Epithelial cell of esophagus (primary cell): ENCODE measurements at regions not wholly inside any gene's neighbourhood (a gene's known extent, or its start where the extent isn't known, plus 50 kb on each side); places are given as distances from the start of the nearest gene placed in this dataset.

Source experiments
- DNase-seq: peaks from one replicate; pipeline ENCODE4 v3.0.0; 2010; ENCODE audit warnings: low read depth
- H3K4me3 ChIP-seq: 2 replicates; pipeline ENCODE4 v1.5.1; 2011; ENCODE audit warnings: mild to moderate bottlenecking, low read length, control low read depth
- CTCF ChIP-seq: IDR thresholded peaks from 2 replicates; pipeline ENCODE4 v1.5.1; 2011; ENCODE audit warnings: low read depth, mild to moderate bottlenecking, low read length, control low read depth, inconsistent platforms; ENCODE audit not compliant: insufficient read depth; ENCODE audit errors: missing control alignments

GRCh38 chr1:58409336-58409735 is 137.2 kb downstream of the OMA1 start:
- H3K4me3 ChIP-seq, result no peak overlapping the region
- no peak for DNase-seq
- TF ChIP-seq CTCF, result no peak

GRCh38 chr1:58406301-58407071 is 140.0 kb downstream of the OMA1 start:
- H3K4me3 ChIP-seq, result no peak overlapping the region
- TF ChIP-seq CTCF, result no peak
- no peak for DNase-seq

GRCh38 chr1:58405660-58406059 is 140.9 kb downstream of the OMA1 start:
- no peak for DNase-seq
- no peak for TF ChIP-seq CTCF
- H3K4me3 ChIP-seq, result no peak overlapping the region

- no peak overlapping the region for H3K4me3 ChIP-seq
- no peak for DNase-seq
- no peak for TF ChIP-seq CTCF
Measured at GRCh38 chr1:58403894-58404293, 142.6 kb downstream of the OMA1 start.

- TF ChIP-seq CTCF, result no peak
- no peak for DNase-seq
- H3K4me3 ChIP-seq, result no peak overlapping the region
Measured at GRCh38 chr1:58402444-58402843, 144.1 kb downstream of the OMA1 start.

GRCh38 chr1:58401991-58402390 is 144.5 kb downstream of the OMA1 start:
- no peak for DNase-seq
- TF ChIP-seq CTCF, result no peak
- no peak overlapping the region for H3K4me3 ChIP-seq

GRCh38 chr1:58399176-58399575 is 147.3 kb downstream of the OMA1 start:
- no peak for DNase-seq
- no peak for TF ChIP-seq CTCF

More at GRCh38 chr1:58399176-58399575, 147.3 kb downstream of the OMA1 start:
- no peak overlapping the region for H3K4me3 ChIP-seq
